Lower lobe of right lung (tissue), 2 donors: ENCODE measurements at regions not wholly inside any gene's neighbourhood (a gene's known extent, or its start where the extent isn't known, plus 50 kb on each side); places are given as distances from the start of the nearest gene placed in this dataset.

ENCODE experiments used
- ATAC-seq, 2 donors: fragments of 200-7000 bp; cut with Tn5 transposase; one replicate each; pipeline ENCODE4 v1.9.1; 2020 to 2022; ENCODE audit warnings: mild to moderate bottlenecking in 2 of 2, moderate library complexity in 2 of 2
- DNase-seq: peaks from one replicate; pipeline ENCODE4 v3.0.0-alpha.2; 2020
- H3K27ac ChIP-seq: fragments of 200-600 bp; one replicate; pipeline ENCODE4 v1.8.0; 2022
- H3K27me3 ChIP-seq: fragments of 200-600 bp; one replicate; pipeline ENCODE4 v1.8.0; 2022; ENCODE audit warnings: low read depth
- H3K36me3 ChIP-seq: fragments of 200-600 bp; one replicate; pipeline ENCODE4 v1.8.0; 2022; ENCODE audit warnings: mild to moderate bottlenecking
- H3K4me1 ChIP-seq: fragments of 200-600 bp; one replicate; pipeline ENCODE4 v1.8.0; 2022
- H3K4me3 ChIP-seq: fragments of 200-600 bp; one replicate; pipeline ENCODE4 v1.8.0; 2022; ENCODE audit warnings: mild to moderate bottlenecking
- H3K9me3 ChIP-seq: fragments of 200-600 bp; one replicate; pipeline ENCODE4 v1.8.0; 2022
- intact Hi-C: fragments of 100-400 bp; cut with DNase I; formaldehyde crosslinking; loops from one replicate; pipeline ENCODE4 v1.11.0; 2022
- TF ChIP-seq, protein P1 (sequence below): fragments of 200-600 bp; IDR thresholded peaks from one replicate; pipeline ENCODE4 v1.8.0; 2022; ENCODE audit warnings: antibody characterized with exemption, mild to moderate bottlenecking
- donor health status: DM: no; HTN: yes; CAD: no; lungs with severe emphysema.

DNA sequence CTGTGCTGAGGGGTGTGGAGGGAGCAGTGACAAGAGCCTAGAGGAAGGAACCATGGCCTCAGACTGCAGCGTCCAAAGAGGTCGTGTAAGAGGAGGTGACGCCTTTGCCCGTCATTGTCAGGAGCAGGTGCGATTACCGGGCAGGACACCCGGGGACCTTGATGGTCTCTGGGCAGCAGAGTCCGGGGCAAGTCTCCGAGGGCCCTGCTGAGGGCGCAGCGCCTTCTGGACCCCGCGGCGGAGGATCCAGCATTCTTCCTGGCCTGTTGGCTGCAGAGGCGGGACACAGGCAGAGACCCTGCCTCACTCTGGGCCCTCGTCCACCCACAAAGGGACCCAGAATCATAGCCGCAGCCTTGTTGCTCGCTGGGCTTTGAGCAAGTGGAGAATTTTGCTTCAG is 1168.8 kb downstream of the BRD1 start:
- intact Hi-C loops, result no loop called here
- no peak for DNase-seq
- Histone ChIP-seq H3K9me3 (peaks cover 11% of the 10 kb centered on the region), H3K27me3 (no peaks in the 10 kb centered on the region), H3K36me3 (no peaks in the 10 kb centered on the region), H3K4me3 (no peak overlapping the region), H3K4me1 (no peaks in the 10 kb centered on the region), H3K27ac (no peak overlapping the region)
- no peak for ATAC-seq
- TF ChIP-seq, protein P1, sequence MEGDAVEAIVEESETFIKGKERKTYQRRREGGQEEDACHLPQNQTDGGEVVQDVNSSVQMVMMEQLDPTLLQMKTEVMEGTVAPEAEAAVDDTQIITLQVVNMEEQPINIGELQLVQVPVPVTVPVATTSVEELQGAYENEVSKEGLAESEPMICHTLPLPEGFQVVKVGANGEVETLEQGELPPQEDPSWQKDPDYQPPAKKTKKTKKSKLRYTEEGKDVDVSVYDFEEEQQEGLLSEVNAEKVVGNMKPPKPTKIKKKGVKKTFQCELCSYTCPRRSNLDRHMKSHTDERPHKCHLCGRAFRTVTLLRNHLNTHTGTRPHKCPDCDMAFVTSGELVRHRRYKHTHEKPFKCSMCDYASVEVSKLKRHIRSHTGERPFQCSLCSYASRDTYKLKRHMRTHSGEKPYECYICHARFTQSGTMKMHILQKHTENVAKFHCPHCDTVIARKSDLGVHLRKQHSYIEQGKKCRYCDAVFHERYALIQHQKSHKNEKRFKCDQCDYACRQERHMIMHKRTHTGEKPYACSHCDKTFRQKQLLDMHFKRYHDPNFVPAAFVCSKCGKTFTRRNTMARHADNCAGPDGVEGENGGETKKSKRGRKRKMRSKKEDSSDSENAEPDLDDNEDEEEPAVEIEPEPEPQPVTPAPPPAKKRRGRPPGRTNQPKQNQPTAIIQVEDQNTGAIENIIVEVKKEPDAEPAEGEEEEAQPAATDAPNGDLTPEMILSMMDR, result no peak

DNA sequence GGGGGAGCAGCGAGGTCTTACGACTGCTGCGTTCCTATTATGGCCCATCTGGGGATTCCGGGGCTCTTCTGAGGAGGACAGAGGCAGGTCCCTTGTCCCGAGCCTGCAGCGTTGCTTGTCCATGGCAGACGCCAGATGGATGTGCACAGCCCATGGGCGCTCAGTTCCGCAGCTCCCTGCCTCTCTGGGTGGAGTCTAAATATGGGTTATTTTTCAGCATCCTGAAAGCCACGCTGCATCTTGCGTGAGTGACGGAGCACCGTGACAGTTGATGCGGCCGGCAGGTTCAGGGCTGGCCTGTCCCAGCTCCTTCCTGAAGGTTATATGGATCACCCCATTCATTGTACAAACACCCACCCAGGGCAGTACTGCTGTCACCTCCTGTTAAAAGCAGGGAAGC is 1169.4 kb downstream of the BRD1 start:
- Histone ChIP-seq H3K27me3 (no peaks in the 10 kb centered on the region), H3K4me1 (no peaks in the 10 kb centered on the region), H3K27ac (no peak overlapping the region), H3K4me3 (no peak overlapping the region), H3K36me3 (no peaks in the 10 kb centered on the region), H3K9me3 (peaks cover 6% of the 10 kb centered on the region)
- no peak for DNase-seq
- no peak for ATAC-seq
- TF ChIP-seq, protein P1, result no peak
- intact Hi-C loops, result no loop called here

- Histone ChIP-seq H3K4me1 (no peaks in the 10 kb centered on the region), H3K36me3 (no peaks in the 10 kb centered on the region), H3K27me3 (no peaks in the 10 kb centered on the region), H3K27ac (no peak overlapping the region), H3K4me3 (no peak overlapping the region), H3K9me3 (no peaks in the 10 kb centered on the region)
- TF ChIP-seq, protein P1, result no peak
- ATAC-seq, result no peak
- DNase-seq, result no peak
- intact Hi-C loops, result no loop called here
These were observed 1173.2 kb downstream of the BRD1 start for GRCh38 chr22:48654492-48654891.

DNA sequence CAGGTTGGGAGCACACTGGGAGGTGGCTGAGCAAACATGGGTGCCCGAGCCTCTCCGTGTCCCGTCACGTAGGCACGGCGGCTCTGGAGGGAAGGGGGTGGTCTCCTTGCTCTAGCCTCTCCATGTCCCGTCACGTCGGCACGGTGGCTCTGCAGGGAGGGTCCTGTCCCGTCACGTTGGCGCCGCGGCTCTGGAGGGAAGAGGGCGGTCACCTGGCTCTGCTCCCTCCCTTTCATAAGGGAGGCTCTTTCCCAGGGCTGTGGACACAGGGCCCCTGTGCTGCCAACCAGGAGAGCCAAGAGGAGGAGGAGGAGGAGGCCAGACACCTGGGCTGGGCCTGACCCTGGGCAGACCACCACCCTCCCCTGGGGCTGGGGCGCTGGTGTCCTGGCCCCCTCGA is 1173.7 kb downstream of the BRD1 start:
- Histone ChIP-seq H3K27me3 (no peaks in the 10 kb centered on the region), H3K4me1 (no peaks in the 10 kb centered on the region), H3K27ac (no peak overlapping the region), H3K9me3 (no peaks in the 10 kb centered on the region), H3K36me3 (no peaks in the 10 kb centered on the region), H3K4me3 (no peak overlapping the region)
- DNase-seq (no peak), ATAC-seq (peak in 1 of 2 donors; percentile 6)
- TF ChIP-seq, protein P1, result no peak
- intact Hi-C loops, result no loop called here

GRCh38 chr22:48653306-48653705 is 1174.4 kb downstream of the BRD1 start:
- intact Hi-C loops, result no loop called here
- ATAC-seq (no peak), DNase-seq (no peak)
- no peaks in the 10 kb centered on the region for H3K27me3 ChIP-seq
- TF ChIP-seq, protein P1, result no peak
- no peak overlapping the region for H3K4me3 ChIP-seq
- no peak overlapping the region for H3K27ac ChIP-seq
- H3K4me1 ChIP-seq, result no peaks in the 10 kb centered on the region
- no peaks in the 10 kb centered on the region for H3K36me3 ChIP-seq
- no peaks in the 10 kb centered on the region for H3K9me3 ChIP-seq

GRCh38 chr22:48652796-48653195 is 1174.9 kb downstream of the BRD1 start:
- no peak overlapping the region for H3K4me3 ChIP-seq
- no peaks in the 10 kb centered on the region for H3K36me3 ChIP-seq
- ATAC-seq (no peak), DNase-seq (no peak)
- no peaks in the 10 kb centered on the region for H3K9me3 ChIP-seq
- TF ChIP-seq, protein P1, result no peak
- intact Hi-C loops, result no loop called here
- H3K27me3 ChIP-seq, result no peaks in the 10 kb centered on the region
- no peak overlapping the region for H3K27ac ChIP-seq
- no peaks in the 10 kb centered on the region for H3K4me1 ChIP-seq
